ENCODE measurements at regions not wholly inside any gene's neighbourhood (a gene's known extent, or its start where the extent isn't known, plus 50 kb on each side); places are given as distances from the start of the nearest gene placed in this dataset.
"Not testable (repeated sequence)": the region's sequence is repeated elsewhere in the genome, so short reads cannot be mapped to it uniquely, and the experiment has no call there.

- peaks cover 31% of the 10 kb centered on the region for H3K4me1 Mint-ChIP-seq (ENCODE audit: low read depth)
- intact Hi-C loops (cut with micrococcal nuclease), result no loop called here
These were observed 236.3 kb upstream of the ID2 start for GRCh38 chr2:8445580-8445979.

DNA sequence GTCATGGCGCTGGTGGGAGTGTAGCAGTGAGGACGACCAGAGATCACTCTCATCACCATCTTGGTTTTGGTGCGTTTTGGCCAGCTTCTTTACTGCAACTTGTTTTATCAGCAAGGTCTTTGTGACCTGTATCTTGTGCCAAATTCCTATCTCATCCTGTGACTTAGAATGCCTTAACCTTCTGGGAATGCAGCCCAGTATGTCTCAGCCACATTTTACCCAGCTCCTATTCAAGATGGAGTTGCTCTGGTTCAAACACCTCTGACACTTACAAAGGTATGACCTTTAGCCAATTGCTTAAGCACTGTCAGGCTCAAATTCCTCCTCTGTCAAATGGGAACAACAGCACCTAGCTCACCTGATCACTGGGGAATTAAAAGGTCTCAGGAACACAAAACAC is 235.1 kb upstream of the ID2 start:
- intact Hi-C loops (cut with micrococcal nuclease); H3K27me3 Mint-ChIP-seq; H3K27ac Mint-ChIP-seq; H3K36me3 Mint-ChIP-seq (ENCODE audit: low read depth); H3K4me3 Mint-ChIP-seq; H3K9me3 Mint-ChIP-seq: not testable (repeated sequence)
- peaks cover 24% of the 10 kb centered on the region for H3K4me1 Mint-ChIP-seq (ENCODE audit: low read depth)

More at GRCh38 chr2:8445580-8445979, 236.3 kb upstream of the ID2 start:
- H3K36me3 Mint-ChIP-seq (ENCODE audit: low read depth), result no peaks in the 10 kb centered on the region
- no peak overlapping the region for H3K27ac Mint-ChIP-seq
- peaks cover 3% of the 10 kb centered on the region for H3K27me3 Mint-ChIP-seq
- no peaks in the 10 kb centered on the region for H3K9me3 Mint-ChIP-seq
- H3K4me3 Mint-ChIP-seq, result no peak overlapping the region

GRCh38 chr2:8447610-8448221 is 234.1 kb upstream of the ID2 start:
- Mint-ChIP-seq H3K4me1 (ENCODE audit: low read depth) (peaks cover 14% of the 10 kb centered on the region), H3K9me3 (no peaks in the 10 kb centered on the region), H3K4me3 (no peak overlapping the region), H3K36me3 (ENCODE audit: low read depth) (no peaks in the 10 kb centered on the region), H3K27me3 (peaks cover 3% of the 10 kb centered on the region), H3K27ac (no peak overlapping the region)
- intact Hi-C loops (cut with micrococcal nuclease), result no loop called here

DNA sequence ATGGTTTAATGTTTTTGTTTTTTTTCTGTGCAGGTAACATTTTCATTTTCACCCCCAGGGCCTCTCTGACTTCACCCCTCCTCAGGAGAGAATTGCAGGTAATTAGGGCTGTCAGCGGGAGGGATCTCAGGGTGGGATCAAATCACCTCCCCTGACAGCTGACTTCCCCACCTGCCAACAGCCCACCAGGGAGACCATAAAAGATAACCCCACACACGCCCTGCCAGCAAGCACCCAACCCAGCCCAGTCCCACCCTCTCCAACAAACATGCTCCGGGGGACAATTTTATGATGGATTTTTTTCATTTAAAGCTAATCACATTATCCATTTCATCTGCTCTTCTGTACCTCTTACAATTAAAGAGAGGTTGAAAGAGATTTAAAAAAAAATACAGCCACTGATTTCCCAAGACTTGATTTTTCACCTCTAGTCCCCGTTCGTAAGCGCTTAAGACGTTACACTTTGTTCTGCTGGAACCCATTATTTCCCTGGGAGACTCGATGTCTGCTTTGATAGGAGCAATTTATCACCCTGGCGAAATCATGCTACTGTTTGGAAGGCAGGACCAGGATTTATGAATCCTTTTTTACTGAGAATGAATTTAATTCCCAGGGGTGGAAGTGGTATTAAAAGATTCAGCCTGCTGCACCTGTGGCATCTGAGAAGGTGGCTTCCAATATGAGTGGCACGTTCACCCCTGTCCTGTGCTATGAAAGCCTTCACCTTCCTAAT is 232.9 kb upstream of the ID2 start:
- H3K36me3 Mint-ChIP-seq (ENCODE audit: low read depth), result no peaks in the 10 kb centered on the region
- peaks cover 3% of the 10 kb centered on the region for H3K27me3 Mint-ChIP-seq
- no peak overlapping the region for H3K27ac Mint-ChIP-seq
- no peak overlapping the region for H3K4me3 Mint-ChIP-seq
- H3K4me1 Mint-ChIP-seq (ENCODE audit: low read depth), result peaks cover 6% of the 10 kb centered on the region
- intact Hi-C loops (cut with micrococcal nuclease), result no loop called here
- H3K9me3 Mint-ChIP-seq, result no peaks in the 10 kb centered on the region

GRCh38 chr2:8451273-8451672 is 230.6 kb upstream of the ID2 start:
- H3K27ac Mint-ChIP-seq, result no peak overlapping the region
- H3K9me3 Mint-ChIP-seq, result no peaks in the 10 kb centered on the region
- intact Hi-C loops (cut with micrococcal nuclease), result no loop called here
- H3K27me3 Mint-ChIP-seq, result peaks cover 20% of the 10 kb centered on the region
- H3K36me3 Mint-ChIP-seq (ENCODE audit: low read depth), result no peaks in the 10 kb centered on the region
- H3K4me3 Mint-ChIP-seq, result no peak overlapping the region
- H3K4me1 Mint-ChIP-seq (ENCODE audit: low read depth), result peaks cover 6% of the 10 kb centered on the region

- peaks cover 8% of the 10 kb centered on the region for H3K4me1 Mint-ChIP-seq (ENCODE audit: low read depth)
- no peak overlapping the region for H3K4me3 Mint-ChIP-seq
- no peaks in the 10 kb centered on the region for H3K36me3 Mint-ChIP-seq (ENCODE audit: low read depth)
- no peaks in the 10 kb centered on the region for H3K9me3 Mint-ChIP-seq
- intact Hi-C loops (cut with micrococcal nuclease), result no loop called here
- H3K27ac Mint-ChIP-seq, result peak overlapping the region; percentile 50
- peaks cover 29% of the 10 kb centered on the region for H3K27me3 Mint-ChIP-seq
These were observed 229.6 kb upstream of the ID2 start for GRCh38 chr2:8452296-8452695.

GRCh38 chr2:8452979-8453903 is 228.6 kb upstream of the ID2 start:
- intact Hi-C loops (cut with micrococcal nuclease), result no loop called here
- H3K27ac Mint-ChIP-seq, result peak overlapping the region; percentile 50

DNA sequence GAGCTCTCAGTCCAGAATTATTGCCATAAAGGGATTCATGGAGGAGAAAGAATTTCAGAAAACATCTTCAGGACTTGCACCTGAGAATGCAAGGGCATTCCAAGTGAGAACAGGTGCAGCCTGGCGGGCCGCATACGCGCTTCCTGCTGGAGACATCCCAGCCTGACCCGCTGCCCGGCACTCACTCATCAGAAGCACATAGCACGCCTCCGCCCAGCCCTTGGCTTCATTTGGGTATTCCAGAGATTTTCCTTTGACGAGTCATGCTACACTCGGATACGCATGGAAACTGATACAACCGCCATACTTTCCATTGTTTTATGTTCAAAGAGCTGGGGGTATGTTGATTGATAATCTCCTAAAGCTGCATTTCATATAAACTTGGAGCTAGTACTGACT is 228.0 kb upstream of the ID2 start:
- H3K4me3 Mint-ChIP-seq, result no peak overlapping the region
- H3K27me3 Mint-ChIP-seq, result peaks cover 44% of the 10 kb centered on the region
- no peak overlapping the region for H3K27ac Mint-ChIP-seq
- H3K36me3 Mint-ChIP-seq (ENCODE audit: low read depth), result no peaks in the 10 kb centered on the region
- intact Hi-C loops (cut with micrococcal nuclease), result no loop called here
- no peaks in the 10 kb centered on the region for H3K9me3 Mint-ChIP-seq
- peaks cover 12% of the 10 kb centered on the region for H3K4me1 Mint-ChIP-seq (ENCODE audit: low read depth)

More at GRCh38 chr2:8452979-8453903, 228.6 kb upstream of the ID2 start:
- peaks cover 12% of the 10 kb centered on the region for H3K4me1 Mint-ChIP-seq (ENCODE audit: low read depth)
- peaks cover 38% of the 10 kb centered on the region for H3K27me3 Mint-ChIP-seq
- H3K4me3 Mint-ChIP-seq, result no peak overlapping the region
- H3K9me3 Mint-ChIP-seq, result no peaks in the 10 kb centered on the region
- H3K36me3 Mint-ChIP-seq (ENCODE audit: low read depth), result no peaks in the 10 kb centered on the region

DNA sequence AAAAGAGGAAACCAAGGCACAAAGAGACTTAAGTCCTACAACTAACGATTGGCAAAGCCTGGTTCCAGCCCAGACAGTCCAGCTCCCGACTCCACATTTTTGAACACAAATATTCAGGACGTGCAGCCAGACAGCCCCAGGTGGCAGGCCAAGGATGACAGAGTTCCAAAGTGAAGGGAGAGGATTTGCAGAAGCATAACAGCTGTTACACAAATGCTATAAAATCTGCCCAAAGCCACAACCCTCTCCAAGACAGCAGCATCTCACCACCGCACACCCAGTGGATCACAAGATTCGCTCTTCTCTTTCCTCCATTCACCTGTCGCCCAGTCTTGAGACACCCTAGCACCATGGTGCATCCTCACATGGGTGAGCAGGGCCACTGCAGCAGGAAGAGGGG is 227.1 kb upstream of the ID2 start:
- H3K27ac Mint-ChIP-seq, result no peak overlapping the region

DNA sequence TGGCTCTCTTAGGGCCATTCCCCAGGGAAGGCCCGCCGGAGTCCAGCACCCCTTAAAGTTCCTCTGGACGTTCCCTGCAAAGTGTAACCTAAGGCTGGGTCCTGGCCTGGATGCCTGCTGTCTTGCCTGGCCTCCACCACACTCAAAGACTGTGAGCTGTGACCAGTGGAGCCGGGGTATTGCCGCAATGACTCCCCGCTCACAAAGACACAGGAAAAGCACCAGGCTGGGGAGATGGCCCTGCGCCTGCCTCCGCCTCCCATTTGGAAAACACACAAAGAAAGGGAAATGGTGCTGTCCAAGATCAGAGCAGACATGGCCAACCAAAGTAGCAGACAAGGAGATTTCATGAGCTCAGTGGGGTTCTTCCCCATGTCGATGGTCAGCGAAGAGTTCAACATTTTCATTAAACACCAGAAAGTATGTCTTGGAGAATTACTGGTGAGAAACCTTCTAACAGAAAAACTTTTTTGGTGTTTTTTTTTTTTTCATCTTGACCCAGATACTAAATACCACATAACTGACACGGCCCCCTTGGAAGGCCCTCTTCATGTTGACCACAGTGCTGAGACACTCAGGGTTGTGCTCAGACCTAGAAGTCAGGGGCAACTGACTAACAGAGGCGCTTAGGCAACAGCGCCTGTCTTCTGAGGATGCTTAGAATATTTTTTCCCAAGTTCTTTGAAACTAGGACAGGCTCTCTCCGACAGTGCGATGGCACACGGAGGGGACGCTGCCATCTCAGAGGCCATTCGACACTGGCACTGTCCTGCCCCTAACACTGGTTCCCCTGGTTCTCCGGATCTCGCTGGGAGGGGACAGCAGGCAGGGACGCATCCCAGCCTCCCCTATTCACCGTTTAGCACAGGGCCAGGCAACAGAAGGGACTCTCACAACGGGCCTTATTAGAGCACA is 226.4 kb upstream of the ID2 start:
- intact Hi-C loops (cut with micrococcal nuclease), result no loop called here
- Mint-ChIP-seq H3K36me3 (ENCODE audit: low read depth) (no peaks in the 10 kb centered on the region), H3K4me3 (no peak overlapping the region), H3K9me3 (no peaks in the 10 kb centered on the region), H3K27me3 (peaks cover 49% of the 10 kb centered on the region), H3K27ac (peak overlapping the region; percentile 26), H3K4me1 (ENCODE audit: low read depth) (peaks cover 12% of the 10 kb centered on the region)

More for the DNA sequence above, 227.1 kb upstream of the ID2 start:
- no peak overlapping the region for H3K4me3 Mint-ChIP-seq
- no peaks in the 10 kb centered on the region for H3K9me3 Mint-ChIP-seq
- intact Hi-C loops (cut with micrococcal nuclease), result no loop called here
- H3K36me3 Mint-ChIP-seq (ENCODE audit: low read depth), result no peaks in the 10 kb centered on the region
- H3K4me1 Mint-ChIP-seq (ENCODE audit: low read depth), result peaks cover 12% of the 10 kb centered on the region
- peaks cover 48% of the 10 kb centered on the region for H3K27me3 Mint-ChIP-seq

- Mint-ChIP-seq H3K27me3 (peaks cover 53% of the 10 kb centered on the region), H3K27ac (peak overlapping the region; percentile 26), H3K4me3 (peak overlapping the region; percentile 17), H3K9me3 (no peaks in the 10 kb centered on the region), H3K4me1 (ENCODE audit: low read depth) (peaks cover 12% of the 10 kb centered on the region), H3K36me3 (ENCODE audit: low read depth) (no peaks in the 10 kb centered on the region)
- intact Hi-C loops (cut with micrococcal nuclease), result no loop called here
These were observed 225.4 kb upstream of the ID2 start for GRCh38 chr2:8456151-8457091.

DNA sequence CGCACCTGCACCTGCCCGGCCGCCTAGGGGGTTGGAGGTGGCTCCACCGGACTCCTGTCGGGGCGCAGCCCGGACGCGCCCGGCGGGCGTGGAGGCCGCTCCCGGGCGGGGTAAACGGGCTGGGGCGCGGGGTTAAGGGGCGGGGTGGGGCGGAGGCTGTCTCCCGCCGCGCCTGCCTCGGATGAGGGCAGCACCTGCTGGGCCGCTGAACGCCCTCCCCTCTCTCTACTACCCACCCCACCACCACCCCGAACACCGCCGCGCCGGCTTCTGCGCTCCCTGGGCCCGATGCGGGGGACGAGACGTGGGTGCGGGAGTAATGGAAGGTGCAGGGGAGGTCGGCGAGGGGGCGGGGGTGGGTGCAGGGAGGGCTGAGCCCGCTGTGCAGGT is 224.8 kb upstream of the ID2 start:
- Mint-ChIP-seq H3K4me1 (ENCODE audit: low read depth) (peaks cover 12% of the 10 kb centered on the region), H3K27me3 (peaks cover 53% of the 10 kb centered on the region), H3K36me3 (ENCODE audit: low read depth) (no peaks in the 10 kb centered on the region), H3K9me3 (no peaks in the 10 kb centered on the region), H3K27ac (no peak overlapping the region), H3K4me3 (peak overlapping the region; percentile 55)
- intact Hi-C loops (cut with micrococcal nuclease), result no loop called here

Measured in dendritic cell treated with granulocyte-macrophage colony-stimulating factor and Interleukin-4, amounts not matched to agents 40 ng/mL and 50 ng/mL, for 4 days (primary cell).